K562 (cell line): ENCODE measurements at regions not wholly inside any gene's neighbourhood (a gene's known extent, or its start where the extent isn't known, plus 50 kb on each side); places are given as distances from the start of the nearest gene placed in this dataset.

Experiments used
- ATAC-seq: fragments of 200-7000 bp; cut with Tn5 transposase; 3 replicates; pipeline ENCODE4 v1.9.1; 2020; ENCODE audit warnings: moderate library complexity
- BruUV-seq: library from RNA; stranded (reverse); fragments of 400-500 nt; replicated peaks from 2 replicates; lab custom pipeline; 2021; lab: Mats Ljungman, UMichigan
- CTCF ChIA-PET: fragments of 300-600 bp; formaldehyde crosslinking; extraction: SDS; loops from one replicate; lab custom pipeline; 2021; ENCODE audit warnings: low intra/inter-chr PET ratio; lab: Yijun Ruan, JAX
- POLR2A ChIA-PET: fragments of 300-600, 350-650 bp; sonication (Branson Sonifier 250); formaldehyde crosslinking; extraction: SDS; loops from one replicate; lab custom pipeline; 2021; ENCODE audit warnings: antibody characterized with exemption, inconsistent platforms; lab: Yijun Ruan, JAX
- DNase-seq, 4 experiments: peaks; one replicate each; pipeline versions ENCODE4 v3.0.0 to v3.0.0-alpha.2; 2011 to 2018; ENCODE audit warnings: low spot score in 3 of 4, mixed read lengths in 3 of 4; ENCODE audit errors: extremely low read depth in 1 of 4
- FAIRE-seq: peaks from 2 replicates; lab custom pipeline; 2011; peaks lifted over from hg19 to GRCh38; lab: Jason Lieb, UNC
- H2AFZ ChIP-seq: 2 replicates; pipeline ENCODE4 v1.6.0; 2011; ENCODE audit warnings: low read depth, low read length, control low read depth, inconsistent platforms
- H3K27ac ChIP-seq: fragments of 200-600 bp; 3 replicates; pipeline ENCODE4 v1.8.0; 2011; ENCODE audit warnings: low read depth, mild to moderate bottlenecking, control low read depth, inconsistent platforms, low read length, moderate library complexity, mixed read lengths; ENCODE audit errors: extremely low read depth
- H3K27me3 ChIP-seq, 2 experiments: fragments of 300-600 bp in 1 of 2; 2 replicates in 1 of 2; 3 replicates in 1 of 2; pipeline versions ENCODE4 v1.6.0 to v1.8.0; 2011; ENCODE audit warnings: inconsistent platforms in 2 of 2, low read length in 2 of 2, mild to moderate bottlenecking in 1 of 2, mixed read lengths in 1 of 2, moderate library complexity in 1 of 2; ENCODE audit not compliant: control insufficient read depth in 2 of 2, insufficient read depth in 2 of 2
- H3K36me3 ChIP-seq: fragments of 300-600 bp; 3 replicates; pipeline ENCODE4 v1.8.0; 2011; ENCODE audit warnings: mild to moderate bottlenecking, low read length, inconsistent platforms; ENCODE audit not compliant: control insufficient read depth, insufficient read depth
- H3K4me1 ChIP-seq, 2 experiments: fragments of 200-600 bp in 1 of 2; replicated peaks in 1 of 2; 2 replicates in 1 of 2; 3 replicates in 1 of 2; pipeline versions ENCODE4 v1.5.1 to v1.8.0; 2011; ENCODE audit warnings: inconsistent platforms in 2 of 2, low read length in 2 of 2, mild to moderate bottlenecking in 1 of 2, mixed read lengths in 1 of 2, moderate library complexity in 1 of 2; ENCODE audit not compliant: control insufficient read depth in 2 of 2, insufficient read depth in 2 of 2
- H3K4me2 ChIP-seq: 2 replicates; pipeline ENCODE4 v1.6.1; 2011; ENCODE audit warnings: low read length, control low read depth, inconsistent platforms, mixed read lengths; ENCODE audit not compliant: insufficient read depth
- H3K4me3 ChIP-seq: fragments of 200-600 bp; sonication (generic), shearing (Covaris generic); 2 replicates; pipeline ENCODE4 v1.5.1; 2016; ENCODE audit warnings: control low read depth, inconsistent platforms
- H3K79me2 ChIP-seq: fragments of 200-600 bp; 3 replicates; pipeline ENCODE4 v1.8.0; 2011; ENCODE audit warnings: low read length, inconsistent platforms; ENCODE audit not compliant: control insufficient read depth, insufficient read depth
- H3K9ac ChIP-seq, 2 experiments: 2 replicates each; pipeline versions ENCODE4 v1.6.0 to v1.6.1; 2011; ENCODE audit warnings: low read depth in 2 of 2, low read length in 2 of 2, control low read depth in 1 of 2, inconsistent platforms in 1 of 2, mild to moderate bottlenecking in 1 of 2, mixed read lengths in 1 of 2; ENCODE audit not compliant: insufficient read depth in 1 of 2
- H3K9me1 ChIP-seq: one replicate; pipeline ENCODE4 v1.6.0; 2011; ENCODE audit warnings: inconsistent platforms, mild to moderate bottlenecking, low read length, moderate library complexity; ENCODE audit not compliant: control insufficient read depth, insufficient read depth
- H3K9me3 ChIP-seq: replicated peaks from 2 replicates; pipeline ENCODE4 v1.5.1; 2011; ENCODE audit warnings: low read depth, low read length, inconsistent platforms; ENCODE audit not compliant: control insufficient read depth, insufficient read depth
- H4K20me1 ChIP-seq: replicated peaks from 2 replicates; pipeline ENCODE4 v1.6.1; 2011; ENCODE audit warnings: low read length, inconsistent platforms, mixed read lengths; ENCODE audit not compliant: control insufficient read depth, insufficient read depth
- BMI1 ChIP-seq: fragments of 150-350 bp; IDR thresholded peaks from 2 replicates; pipeline ENCODE4 v1.6.1; 2014; ENCODE audit warnings: low read length
- C11orf30 ChIP-seq: fragments of 450-650 bp; IDR thresholded peaks from 2 replicates; pipeline ENCODE4 v1.6.1; 2016; ENCODE audit warnings: low read depth, mild to moderate bottlenecking
- CBFA2T3 ChIP-seq: fragments of 450-650 bp; IDR thresholded peaks from 2 replicates; pipeline ENCODE4 v1.6.1; 2017
- CEBPG ChIP-seq, 3 experiments: fragments of 200-800 bp in 1 of 3; sonication (Bioruptor generic) in 1 of 3; sonication (generic) in 1 of 3; formaldehyde crosslinking in 1 of 3; IDR thresholded peaks in 2 of 3; conservative IDR thresholded peaks in 1 of 3; 2 replicates each; pipeline versions ENCODE4 v1.6.1 to v1.8.0; 2016 to 2022; ENCODE audit warnings: missing compliant biosample characterization in 2 of 3, missing genetic modification characterization in 2 of 3, mild to moderate bottlenecking in 1 of 3, missing genetic modification reagents in 1 of 3
- FOSL1 ChIP-seq: fragments of 200-800 bp; sonication (Bioruptor generic); conservative IDR thresholded peaks from 2 replicates; pipeline ENCODE4 v1.6.1; 2016; ENCODE audit warnings: missing genetic modification characterization, missing compliant biosample characterization
- MEF2D ChIP-seq: conservative IDR thresholded peaks from 2 replicates; pipeline ENCODE4 v1.6.1; 2016; ENCODE audit warnings: low read depth, missing genetic modification characterization, missing compliant biosample characterization
- PREB ChIP-seq: sonication (generic); formaldehyde crosslinking; IDR thresholded peaks from 2 replicates; pipeline ENCODE4 v1.8.1; 2023; ENCODE audit warnings: mild to moderate bottlenecking, missing genetic modification reagents
- RAD51 ChIP-seq: fragments of 450-650 bp; IDR thresholded peaks from 2 replicates; pipeline ENCODE4 v1.7.1; 2016; ENCODE audit warnings: low read depth, mild to moderate bottlenecking, borderline replicate concordance
- SAFB2 ChIP-seq: fragments of 200-400 bp; formaldehyde crosslinking; IDR thresholded peaks from 2 replicates; pipeline ENCODE4 v1.6.1; 2018; ENCODE audit warnings: borderline replicate concordance, low read length, low read depth, moderate library complexity; ENCODE audit not compliant: severe bottlenecking
- SOX6 ChIP-seq: fragments of 450-650 bp; IDR thresholded peaks from 2 replicates; pipeline ENCODE4 v1.6.1; 2014; ENCODE audit warnings: mild to moderate bottlenecking
- SRSF9 ChIP-seq: fragments of 200-400 bp; formaldehyde crosslinking; IDR thresholded peaks from 2 replicates; pipeline ENCODE4 v1.6.1; 2017; ENCODE audit warnings: low read depth, low read length, borderline replicate concordance
- STAT6 ChIP-seq: sonication (generic); formaldehyde crosslinking; IDR thresholded peaks from 2 replicates; pipeline ENCODE4 v1.8.1; 2023; ENCODE audit warnings: mild to moderate bottlenecking, missing genetic modification reagents
- TEAD4 ChIP-seq, 2 experiments: sonication (generic) in 1 of 2; formaldehyde crosslinking in 1 of 2; IDR thresholded peaks; 2 replicates each; pipeline versions ENCODE4 v1.6.1 to v1.8.0; 2012 to 2022; ENCODE audit warnings: borderline replicate concordance in 1 of 2, inconsistent platforms in 1 of 2, low read length in 1 of 2, mild to moderate bottlenecking in 1 of 2, missing genetic modification reagents in 1 of 2
- U2AF1 ChIP-seq: fragments of 200-400 bp; formaldehyde crosslinking; optimal IDR thresholded peaks from 2 replicates; pipeline ENCODE3; 2017; ENCODE audit warnings: mild to moderate bottlenecking, low read depth, low read length, moderate library complexity
- ZBTB2 ChIP-seq: fragments of 450-650 bp; IDR thresholded peaks from 2 replicates; pipeline ENCODE4 v1.6.1; 2016; ENCODE audit warnings: antibody characterized with exemption
- ZNF133 ChIP-seq: fragments of 250-450 bp; sonication (Bioruptor Pico); IDR thresholded peaks from 2 replicates; pipeline ENCODE4 v1.4.0; 2020; ENCODE audit warnings: mild to moderate bottlenecking
- ZNF232 ChIP-seq: sonication (generic); formaldehyde crosslinking; IDR thresholded peaks from 2 replicates; pipeline ENCODE4 v1.8.0; 2022; ENCODE audit warnings: mild to moderate bottlenecking, missing genetic modification reagents
- ZNF507 ChIP-seq: conservative IDR thresholded peaks from 2 replicates; pipeline ENCODE4 v1.6.1; 2017; ENCODE audit warnings: missing genetic modification characterization, missing compliant biosample characterization
- ZNF644 ChIP-seq: fragments of 200-800 bp; sonication (Bioruptor generic); IDR thresholded peaks from 2 replicates; pipeline ENCODE4 v1.6.1; 2016; ENCODE audit warnings: low read depth, missing genetic modification characterization, missing compliant biosample characterization
- WGBS: fragments of 100-300 bp; shearing (Covaris generic); methylation state at CpG from one replicate; pipeline ENCODE4 v1.1.6; 2016; ENCODE audit warnings: low coverage, mixed read lengths; ENCODE audit not compliant: insufficient coverage; ENCODE audit errors: missing lambda C conversion rate; 5-methylcytosine and 5-hydroxymethylcytosine counted together
- in situ Hi-C: fragments of 300-500 bp; cut with MboI; formaldehyde crosslinking; loops from 4 replicates; pipeline ENCODE4 v1.15.0; 2018; ENCODE audit warnings: inconsistent platforms, mixed read lengths
- intact Hi-C: fragments of 100-400 bp; cut with micrococcal nuclease; formaldehyde crosslinking; loops from 2 replicates; pipeline ENCODE4 v1.14.2; 2022

- Histone ChIP-seq H3K4me1 (peaks cover 0 to 10% of the 10 kb centered on the region in 2 experiments; a peak in 2 of 5 replicates), H3K9me3 (no peaks in the 10 kb centered on the region), H3K9ac (no peak overlapping the region), H4K20me1 (no peaks in the 10 kb centered on the region), H3K27me3 (no peaks in the 10 kb centered on the region), H3K79me2 (no peaks in the 10 kb centered on the region), H2AFZ (no peak overlapping the region), H3K4me2 (peak overlapping the region; percentile 14), H3K4me3 (no peak overlapping the region), H3K9me1 (no peaks in the 10 kb centered on the region), H3K27ac (no peak overlapping the region), H3K36me3 (no peaks in the 10 kb centered on the region)
- in situ Hi-C loops = no loop called here
- POLR2A ChIA-PET = no interaction called here
- 0% methylated on average over 4 of the region's 4 CpGs for WGBS
- FAIRE-seq (peak; percentile 58), ATAC-seq (peak; percentile 60), DNase-seq (peak in 2 of 4 experiments; percentile 18 to 30)
- intact Hi-C loops = no loop called here
- CTCF ChIA-PET = no interaction called here
- no TSS peak for BruUV-seq
- no peak for TF ChIP-seq CEBPG (CRISPR knock-in tag; IDR thresholded peaks at IDR 0.05)
- TF ChIP-seq CEBPG (tag; conservative IDR thresholded peaks at IDR 0.05 in 1 of 2, IDR thresholded peaks at IDR 0.05 in 1 of 2) = peak in 1 of 2 experiments; percentile 20; a peak in 1 of 4 replicates
- no peak for TF ChIP-seq SAFB2
- no peak for TF ChIP-seq ZNF232 (CRISPR knock-in tag)
- no peak for TF ChIP-seq ZNF507 (tag)
- no peak for TF ChIP-seq PREB
- TF ChIP-seq MEF2D (tag) = 0 out of 2 replicates have a peak, but pooled peaks have one; percentile 55
- TF ChIP-seq STAT6 (CRISPR knock-in tag) = no peak
- TF ChIP-seq BMI1 = no peak
- no peak for TF ChIP-seq RAD51
- no peak for TF ChIP-seq ZBTB2
- TF ChIP-seq ZNF133 (CRISPR knock-in tag) = no peak
- no peak for TF ChIP-seq ZNF644 (tag)
- TF ChIP-seq SOX6 = peak; percentile 54; the same call in 1 of the 2 replicates
- TF ChIP-seq U2AF1 = no peak
- TF ChIP-seq CBFA2T3 = peak; percentile 82
- no peak for TF ChIP-seq C11orf30
- peak; percentile 78 for TF ChIP-seq TEAD4 (IDR thresholded peaks at IDR 0.05; ENCODE audit: low read length)
- TF ChIP-seq TEAD4 (CRISPR knock-in tag; IDR thresholded peaks at IDR 0.05; ENCODE audit: borderline replicate concordance) = no peak
- no peak for TF ChIP-seq SRSF9
- TF ChIP-seq FOSL1 = no peak
Measured at GRCh38 chrX:10841579-10841978, 221.2 kb upstream of the MID1 start.
